KMS-11 (cell line): ENCODE measurements at regions not wholly inside any gene's neighbourhood (a gene's known extent, or its start where the extent isn't known, plus 50 kb on each side); places are given as distances from the start of the nearest gene placed in this dataset.

Experiments
- H2AFZ ChIP-seq: fragments of 200-600 bp; sonication (generic); 2 replicates; pipeline ENCODE4 v1.6.1; 2016; ENCODE audit warnings: antibody characterized with exemption, mixed run types, low read depth
- H3K27ac ChIP-seq: fragments of 200-600 bp; sonication (generic); 2 replicates; pipeline ENCODE4 v1.6.1; 2016; ENCODE audit warnings: mild to moderate bottlenecking, mixed run types
- H3K27me3 ChIP-seq: fragments of 200-600 bp; sonication (generic); 2 replicates; pipeline ENCODE4 v1.6.1; 2017; ENCODE audit warnings: mild to moderate bottlenecking, low read depth, mixed run types, moderate library complexity; ENCODE audit not compliant: insufficient read depth
- H3K36me3 ChIP-seq: fragments of 200-600 bp; sonication (generic); 2 replicates; pipeline ENCODE4 v1.6.1; 2017; ENCODE audit warnings: mild to moderate bottlenecking, mixed run types; ENCODE audit not compliant: insufficient read depth
- H3K4me1 ChIP-seq: fragments of 200-600 bp; sonication (generic); 2 replicates; pipeline ENCODE4 v1.6.1; 2016; ENCODE audit warnings: mild to moderate bottlenecking, low read depth, mixed run types; ENCODE audit not compliant: poor library complexity, severe bottlenecking
- H3K4me2 ChIP-seq: fragments of 200-600 bp; sonication (generic); 2 replicates; pipeline ENCODE4 v1.7.0; 2016; ENCODE audit warnings: mild to moderate bottlenecking, mixed run types
- H3K4me3 ChIP-seq: fragments of 200-600 bp; sonication (generic); IDR thresholded peaks from 2 replicates; pipeline ENCODE4 v1.6.1; 2017; ENCODE audit warnings: low read depth, low read length, mixed read lengths; ENCODE audit not compliant: insufficient read depth
- H3K79me2 ChIP-seq: fragments of 200-600 bp; sonication (generic); 2 replicates; pipeline ENCODE4 v1.6.1; 2016; ENCODE audit warnings: low read depth, mixed run types; ENCODE audit not compliant: insufficient read depth
- H3K9ac ChIP-seq: fragments of 200-600 bp; sonication (generic); 2 replicates; pipeline ENCODE4 v1.6.1; 2016; ENCODE audit warnings: mild to moderate bottlenecking, mixed run types
- H4K20me1 ChIP-seq: fragments of 200-600 bp; sonication (generic); 2 replicates; pipeline ENCODE4 v1.6.1; 2016; ENCODE audit warnings: mild to moderate bottlenecking, mixed run types; ENCODE audit not compliant: insufficient read depth
- TF ChIP-seq, protein P1 (sequence below): fragments of 200-600 bp; sonication (generic); conservative IDR thresholded peaks from 2 replicates; pipeline ENCODE4 v1.6.1; 2017; ENCODE audit warnings: low read depth, mild to moderate bottlenecking, antibody characterized with exemption, low read length, moderate library complexity, mixed read lengths

DNA sequence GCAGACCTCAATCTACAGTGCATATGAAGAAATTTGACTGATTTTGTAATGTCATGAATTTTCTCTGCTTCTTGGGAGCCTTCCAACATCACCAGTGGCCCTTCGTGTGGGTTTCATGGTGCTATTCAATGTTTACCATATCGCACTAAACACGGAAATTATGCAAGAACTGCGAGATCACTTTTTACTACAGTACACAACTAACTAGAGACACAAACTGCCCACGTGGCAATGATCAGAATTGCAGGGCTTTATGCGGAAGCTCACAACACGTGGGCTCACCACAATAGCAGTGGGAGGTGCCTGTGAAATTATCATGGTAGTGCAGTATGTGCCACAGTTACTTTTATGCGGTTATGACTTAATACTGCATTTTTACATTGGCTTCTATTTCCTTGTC lies 449.7 kb upstream of the KLF6 start:
- H3K4me2 ChIP-seq, result no peak overlapping the region
- H3K27me3 ChIP-seq, result no peaks in the 10 kb centered on the region
- H3K79me2 ChIP-seq, result no peaks in the 10 kb centered on the region
- H3K9ac ChIP-seq, result no peak overlapping the region
- no peak overlapping the region for H3K4me3 ChIP-seq
- no peak overlapping the region for H3K27ac ChIP-seq
- H2AFZ ChIP-seq, result no peak overlapping the region
- TF ChIP-seq, protein P1, sequence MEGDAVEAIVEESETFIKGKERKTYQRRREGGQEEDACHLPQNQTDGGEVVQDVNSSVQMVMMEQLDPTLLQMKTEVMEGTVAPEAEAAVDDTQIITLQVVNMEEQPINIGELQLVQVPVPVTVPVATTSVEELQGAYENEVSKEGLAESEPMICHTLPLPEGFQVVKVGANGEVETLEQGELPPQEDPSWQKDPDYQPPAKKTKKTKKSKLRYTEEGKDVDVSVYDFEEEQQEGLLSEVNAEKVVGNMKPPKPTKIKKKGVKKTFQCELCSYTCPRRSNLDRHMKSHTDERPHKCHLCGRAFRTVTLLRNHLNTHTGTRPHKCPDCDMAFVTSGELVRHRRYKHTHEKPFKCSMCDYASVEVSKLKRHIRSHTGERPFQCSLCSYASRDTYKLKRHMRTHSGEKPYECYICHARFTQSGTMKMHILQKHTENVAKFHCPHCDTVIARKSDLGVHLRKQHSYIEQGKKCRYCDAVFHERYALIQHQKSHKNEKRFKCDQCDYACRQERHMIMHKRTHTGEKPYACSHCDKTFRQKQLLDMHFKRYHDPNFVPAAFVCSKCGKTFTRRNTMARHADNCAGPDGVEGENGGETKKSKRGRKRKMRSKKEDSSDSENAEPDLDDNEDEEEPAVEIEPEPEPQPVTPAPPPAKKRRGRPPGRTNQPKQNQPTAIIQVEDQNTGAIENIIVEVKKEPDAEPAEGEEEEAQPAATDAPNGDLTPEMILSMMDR, result no peak
- H3K4me1 ChIP-seq, result no peaks in the 10 kb centered on the region
- no peaks in the 10 kb centered on the region for H3K36me3 ChIP-seq
- no peaks in the 10 kb centered on the region for H4K20me1 ChIP-seq

DNA sequence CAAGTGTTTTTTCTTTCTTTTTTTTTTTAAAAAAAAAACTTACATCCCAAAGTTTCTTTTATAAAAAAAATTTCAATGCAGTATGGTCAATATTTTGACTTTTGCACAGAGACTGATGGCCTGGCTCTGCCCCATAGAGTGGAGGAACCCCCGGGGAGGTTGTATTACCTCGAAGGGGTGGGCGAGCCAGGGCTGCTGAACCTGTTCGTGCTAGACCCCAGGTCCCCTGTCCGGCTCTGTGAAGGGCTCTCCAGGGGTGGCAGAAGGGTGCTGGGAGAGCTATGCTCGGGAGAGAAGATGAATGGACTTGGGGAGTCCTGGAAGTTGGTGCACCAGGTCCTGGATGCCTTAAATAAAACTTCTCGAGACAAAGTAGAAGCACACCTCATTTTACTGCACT lies 446.4 kb upstream of the KLF6 start:
- Histone ChIP-seq H3K4me2 (no peak overlapping the region), H3K4me3 (no peak overlapping the region), H3K36me3 (no peaks in the 10 kb centered on the region), H3K9ac (no peak overlapping the region), H2AFZ (no peak overlapping the region), H3K4me1 (no peaks in the 10 kb centered on the region), H4K20me1 (no peaks in the 10 kb centered on the region), H3K27me3 (no peaks in the 10 kb centered on the region), H3K79me2 (no peaks in the 10 kb centered on the region), H3K27ac (no peak overlapping the region)
- TF ChIP-seq, protein P1, result no peak

DNA sequence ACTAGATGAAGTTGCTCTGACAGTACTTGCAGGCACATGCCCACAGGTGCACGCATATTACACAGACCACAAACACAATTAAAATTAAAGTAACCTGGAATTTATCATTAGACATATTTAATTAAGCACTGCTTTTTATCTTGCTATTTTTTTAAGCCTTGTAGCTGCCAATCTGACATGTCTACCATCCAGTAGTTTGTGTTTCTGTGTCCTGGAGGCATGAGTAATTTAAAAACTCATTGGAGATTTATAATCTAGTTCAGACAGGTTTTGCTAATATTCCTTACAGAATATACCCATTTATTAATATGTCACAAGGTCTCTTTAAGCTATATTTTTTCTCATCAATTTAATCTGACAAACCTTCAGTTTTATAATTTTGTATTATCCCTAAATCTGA lies 445.0 kb upstream of the KLF6 start:
- no peak overlapping the region for H3K27ac ChIP-seq
- no peak overlapping the region for H3K4me2 ChIP-seq
- H3K79me2 ChIP-seq, result no peaks in the 10 kb centered on the region
- no peak overlapping the region for H3K9ac ChIP-seq
- TF ChIP-seq, protein P1, result no peak
- no peaks in the 10 kb centered on the region for H4K20me1 ChIP-seq
- no peak overlapping the region for H3K4me3 ChIP-seq
- H3K27me3 ChIP-seq, result no peaks in the 10 kb centered on the region
- H3K36me3 ChIP-seq, result no peaks in the 10 kb centered on the region
- no peak overlapping the region for H2AFZ ChIP-seq
- no peaks in the 10 kb centered on the region for H3K4me1 ChIP-seq

DNA sequence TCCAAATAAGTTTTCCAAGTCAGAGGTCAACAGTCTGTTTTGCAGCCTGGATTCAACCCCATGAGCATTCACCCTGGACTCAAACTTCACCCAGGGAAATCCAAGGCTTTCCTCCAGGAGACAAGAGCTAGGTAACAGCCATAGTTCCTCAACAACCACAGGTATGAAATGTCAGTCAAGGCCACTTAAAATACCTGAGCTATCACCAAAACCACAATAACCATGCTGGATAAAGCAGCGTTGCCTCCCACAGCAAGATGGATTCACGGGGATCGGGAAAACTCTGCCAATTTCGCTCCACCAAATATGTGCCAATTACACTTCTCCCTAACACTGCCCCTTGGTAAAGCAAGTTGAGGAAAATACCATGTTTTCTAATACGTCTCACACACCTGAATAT lies 444.1 kb upstream of the KLF6 start:
- Histone ChIP-seq H2AFZ (no peak overlapping the region), H3K4me2 (no peak overlapping the region), H4K20me1 (no peaks in the 10 kb centered on the region), H3K4me1 (no peaks in the 10 kb centered on the region), H3K4me3 (no peak overlapping the region), H3K79me2 (no peaks in the 10 kb centered on the region), H3K27ac (no peak overlapping the region), H3K36me3 (no peaks in the 10 kb centered on the region), H3K27me3 (no peaks in the 10 kb centered on the region), H3K9ac (no peak overlapping the region)
- TF ChIP-seq, protein P1, result no peak

DNA sequence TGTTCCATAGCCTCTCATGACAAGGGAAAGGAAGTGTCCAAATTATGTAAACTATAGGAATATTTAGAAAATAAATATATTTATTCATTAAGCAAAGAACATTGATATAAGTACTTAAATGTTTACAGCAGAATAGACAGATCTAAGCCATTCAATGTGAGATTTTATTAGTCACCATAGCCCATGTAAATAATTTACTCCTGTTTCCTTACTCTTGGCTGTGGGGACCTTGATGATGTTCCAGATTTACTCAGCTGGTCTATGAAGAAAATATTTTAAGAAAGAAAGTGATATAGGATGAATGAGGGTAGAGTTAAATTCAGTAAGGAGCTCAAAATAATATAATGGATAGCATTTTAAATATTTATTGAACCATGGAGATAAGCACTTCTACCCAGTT lies 442.6 kb upstream of the KLF6 start:
- no peak overlapping the region for H3K9ac ChIP-seq
- no peaks in the 10 kb centered on the region for H3K79me2 ChIP-seq
- H3K27me3 ChIP-seq, result no peaks in the 10 kb centered on the region
- H3K36me3 ChIP-seq, result no peaks in the 10 kb centered on the region
- no peak overlapping the region for H3K4me3 ChIP-seq
- TF ChIP-seq, protein P1, result no peak
- H3K4me1 ChIP-seq, result no peaks in the 10 kb centered on the region
- no peak overlapping the region for H3K27ac ChIP-seq
- H2AFZ ChIP-seq, result no peak overlapping the region
- no peak overlapping the region for H3K4me2 ChIP-seq
- no peaks in the 10 kb centered on the region for H4K20me1 ChIP-seq
